ENCODE measurements at regions not wholly inside any gene's neighbourhood (a gene's known extent, or its start where the extent isn't known, plus 50 kb on each side); places are given as distances from the start of the nearest gene placed in this dataset.

DNA sequence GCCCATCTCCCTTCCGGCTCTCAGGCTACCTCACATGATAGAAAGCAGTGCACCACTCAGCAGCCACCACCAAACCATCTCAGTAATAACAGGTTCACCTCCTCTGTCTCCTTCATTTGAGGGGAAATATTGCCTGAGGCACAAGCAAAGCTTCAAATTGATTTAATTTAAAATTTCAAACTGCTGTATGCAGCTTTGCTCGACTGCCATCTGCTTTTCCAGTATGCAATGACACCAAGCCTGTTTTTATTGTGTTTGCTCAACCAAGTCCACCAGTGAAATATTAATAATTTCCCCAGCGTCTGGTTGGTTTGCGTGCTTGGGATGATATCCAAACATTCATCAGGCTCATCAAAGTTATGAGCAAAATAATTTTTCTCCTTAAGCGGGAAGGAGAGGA, 552.4 kb upstream of the DAB1 start:
- Mint-ChIP-seq H3K4me3 (ENCODE audit: unreplicated experiment) (no peak overlapping the region), H3K27ac (ENCODE audit: unreplicated experiment) (no peak overlapping the region), H3K9me3 (ENCODE audit: unreplicated experiment) (peaks cover 12% of the 10 kb centered on the region), H3K36me3 (ENCODE audit: unreplicated experiment) (no peaks in the 10 kb centered on the region), H3K27me3 (ENCODE audit: unreplicated experiment) (peaks cover 2% of the 10 kb centered on the region), H3K4me1 (ENCODE audit: unreplicated experiment) (no peaks in the 10 kb centered on the region)
- no peak for DNase-seq (ENCODE audit: extremely low spot score, unreplicated experiment)
- TF ChIP-seq CTCF (IDR thresholded peaks at IDR 0.05), result no peak

- no peaks in the 10 kb centered on the region for H3K4me1 Mint-ChIP-seq (ENCODE audit: unreplicated experiment)
- H3K36me3 Mint-ChIP-seq (ENCODE audit: unreplicated experiment), result no peaks in the 10 kb centered on the region
- H3K9me3 Mint-ChIP-seq (ENCODE audit: unreplicated experiment), result peaks cover 5% of the 10 kb centered on the region
- H3K4me3 Mint-ChIP-seq (ENCODE audit: unreplicated experiment), result no peak overlapping the region
- H3K27ac Mint-ChIP-seq (ENCODE audit: unreplicated experiment), result no peak overlapping the region
- no peak for DNase-seq (ENCODE audit: extremely low spot score, unreplicated experiment)
- no peaks in the 10 kb centered on the region for H3K27me3 Mint-ChIP-seq (ENCODE audit: unreplicated experiment)
- no peak for TF ChIP-seq CTCF (IDR thresholded peaks at IDR 0.05)
Observed at GRCh38 chr1:57968321-57968720, 544.5 kb upstream of the DAB1 start.

- no peak for TF ChIP-seq CTCF (IDR thresholded peaks at IDR 0.05)
- peaks cover 5% of the 10 kb centered on the region for H3K9me3 Mint-ChIP-seq (ENCODE audit: unreplicated experiment)
- no peaks in the 10 kb centered on the region for H3K27me3 Mint-ChIP-seq (ENCODE audit: unreplicated experiment)
- no peak overlapping the region for H3K27ac Mint-ChIP-seq (ENCODE audit: unreplicated experiment)
- no peaks in the 10 kb centered on the region for H3K4me1 Mint-ChIP-seq (ENCODE audit: unreplicated experiment)
- no peaks in the 10 kb centered on the region for H3K36me3 Mint-ChIP-seq (ENCODE audit: unreplicated experiment)
- DNase-seq (ENCODE audit: extremely low spot score, unreplicated experiment), result no peak
- H3K4me3 Mint-ChIP-seq (ENCODE audit: unreplicated experiment), result no peak overlapping the region
Observed at GRCh38 chr1:57966751-57967406, 543.0 kb upstream of the DAB1 start.

DNA sequence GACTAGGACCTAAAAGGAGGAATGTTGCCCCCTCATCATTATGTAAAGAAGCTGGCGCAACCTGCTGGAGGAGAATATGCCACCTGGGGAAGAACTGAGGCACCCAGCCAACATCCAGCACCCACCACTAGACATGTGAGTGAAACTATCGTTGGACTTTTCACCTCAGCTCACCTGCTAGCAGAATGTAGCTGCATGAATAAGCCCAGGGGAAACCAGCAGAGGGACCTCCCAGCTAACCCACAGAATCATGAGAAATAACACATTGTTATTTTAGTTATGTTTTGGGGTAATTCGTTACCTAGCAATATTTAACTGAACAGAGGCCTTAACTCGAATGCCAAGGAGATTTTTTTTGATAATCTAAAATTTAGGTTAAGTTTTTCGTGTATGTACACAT, 542.5 kb upstream of the DAB1 start:
- DNase-seq (ENCODE audit: extremely low spot score, unreplicated experiment), result no peak
- no peak for TF ChIP-seq CTCF (IDR thresholded peaks at IDR 0.05)
- Mint-ChIP-seq H3K9me3 (ENCODE audit: unreplicated experiment) (peaks cover 5% of the 10 kb centered on the region), H3K4me1 (ENCODE audit: unreplicated experiment) (no peaks in the 10 kb centered on the region), H3K27ac (ENCODE audit: unreplicated experiment) (no peak overlapping the region), H3K4me3 (ENCODE audit: unreplicated experiment) (no peak overlapping the region), H3K36me3 (ENCODE audit: unreplicated experiment) (no peaks in the 10 kb centered on the region), H3K27me3 (ENCODE audit: unreplicated experiment) (no peaks in the 10 kb centered on the region)

GRCh38 chr1:57963581-57963980, 539.7 kb upstream of the DAB1 start:
- no peaks in the 10 kb centered on the region for H3K36me3 Mint-ChIP-seq (ENCODE audit: unreplicated experiment)
- no peak overlapping the region for H3K4me3 Mint-ChIP-seq (ENCODE audit: unreplicated experiment)
- H3K27me3 Mint-ChIP-seq (ENCODE audit: unreplicated experiment), result no peaks in the 10 kb centered on the region
- H3K27ac Mint-ChIP-seq (ENCODE audit: unreplicated experiment), result no peak overlapping the region
- peaks cover 5% of the 10 kb centered on the region for H3K9me3 Mint-ChIP-seq (ENCODE audit: unreplicated experiment)
- no peak for DNase-seq (ENCODE audit: extremely low spot score, unreplicated experiment)
- no peaks in the 10 kb centered on the region for H3K4me1 Mint-ChIP-seq (ENCODE audit: unreplicated experiment)
- TF ChIP-seq CTCF (IDR thresholded peaks at IDR 0.05), result no peak

Data from osteocyte (in vitro differentiated cells).